GM23338 (cell line): ENCODE measurements at regions not wholly inside any gene's neighbourhood (a gene's known extent, or its start where the extent isn't known, plus 50 kb on each side); places are given as distances from the start of the nearest gene placed in this dataset.

ENCODE experiments used
- ATAC-seq: fragments of 200-7000 bp; cut with Tn5 transposase; 3 replicates; pipeline ENCODE4 v1.9.1; 2020
- DNase-seq: peaks from one replicate; pipeline ENCODE4 v3.0.0-alpha.2; 2015; ENCODE audit warnings: low spot score
- H2AFZ ChIP-seq: fragments of 200-600 bp; sonication (generic); 2 replicates; pipeline ENCODE4 v1.8.0; 2016; ENCODE audit warnings: antibody characterized with exemption, mild to moderate bottlenecking, moderate library complexity
- H3F3A ChIP-seq: fragments of 200-600 bp; sonication (generic); replicated peaks from 2 replicates; pipeline ENCODE4 v1.8.0; 2017; ENCODE audit warnings: antibody characterized with exemption, mixed run types, low read depth
- H3K27ac ChIP-seq: fragments of 200-600 bp; sonication (generic); 2 replicates; pipeline ENCODE4 v1.6.1; 2016; ENCODE audit warnings: low read depth
- H3K27me3 ChIP-seq: fragments of 200-600 bp; sonication (generic); 2 replicates; pipeline ENCODE4 v1.8.0; 2016; ENCODE audit warnings: mild to moderate bottlenecking, mixed run types, moderate library complexity; ENCODE audit not compliant: insufficient read depth
- H3K36me3 ChIP-seq: fragments of 200-600 bp; sonication (generic); 2 replicates; pipeline ENCODE4 v1.8.0; 2016; ENCODE audit warnings: mild to moderate bottlenecking; ENCODE audit not compliant: insufficient read depth
- H3K4me1 ChIP-seq: fragments of 200-600 bp; sonication (generic); 2 replicates; pipeline ENCODE4 v1.8.0; 2016; ENCODE audit warnings: mild to moderate bottlenecking, moderate library complexity; ENCODE audit not compliant: insufficient read depth
- H3K4me2 ChIP-seq: fragments of 200-600 bp; sonication (generic); 2 replicates; pipeline ENCODE4 v1.7.1; 2017; ENCODE audit warnings: mixed run types
- H3K4me3 ChIP-seq: fragments of 200-600 bp; sonication (generic); 2 replicates; pipeline ENCODE4 v1.6.1; 2016; ENCODE audit warnings: mixed run types
- H3K79me2 ChIP-seq: fragments of 200-600 bp; sonication (generic); replicated peaks from 2 replicates; pipeline ENCODE4 v1.8.0; 2017; ENCODE audit warnings: mild to moderate bottlenecking; ENCODE audit not compliant: insufficient read depth
- H3K9me2 ChIP-seq: fragments of 200-600 bp; sonication (generic); 2 replicates; pipeline ENCODE4 v1.8.0; 2017; ENCODE audit not compliant: insufficient read depth
- H4K20me1 ChIP-seq: fragments of 200-600 bp; sonication (generic); replicated peaks from 2 replicates; pipeline ENCODE4 v1.8.0; 2017; ENCODE audit warnings: mild to moderate bottlenecking; ENCODE audit not compliant: insufficient read depth
- H3K27ac Mint-ChIP-seq: 2 replicates; pipeline ENCODE4 v1.8.0; 2020; ENCODE audit warnings: inconsistent platforms, mild to moderate bottlenecking, moderate library complexity, mixed read lengths
- H3K27me3 Mint-ChIP-seq: 3 replicates; pipeline ENCODE4 v1.8.0; 2022; ENCODE audit warnings: low read depth, mild to moderate bottlenecking, moderate library complexity, mixed read lengths, inconsistent platforms; ENCODE audit not compliant: insufficient read depth, poor library complexity
- H3K36me3 Mint-ChIP-seq: 3 replicates; pipeline ENCODE4 v1.8.0; 2021; ENCODE audit warnings: low read depth, mild to moderate bottlenecking, inconsistent platforms, moderate library complexity, mixed read lengths
- H3K4me1 Mint-ChIP-seq: 3 replicates; pipeline ENCODE4 v1.8.0; 2020; ENCODE audit warnings: mild to moderate bottlenecking, inconsistent platforms, mixed read lengths
- H3K4me3 Mint-ChIP-seq: 3 replicates; pipeline ENCODE4 v1.8.0; 2021; ENCODE audit warnings: moderate library complexity, mild to moderate bottlenecking, inconsistent platforms, mixed read lengths
- H3K9me3 Mint-ChIP-seq: 3 replicates; pipeline ENCODE4 v1.8.0; 2020; ENCODE audit warnings: moderate library complexity, mild to moderate bottlenecking, inconsistent platforms, mixed read lengths
- STAT1 ChIP-seq: IDR thresholded peaks from one replicate; pipeline ENCODE4 v1.6.1; 2016; ENCODE audit warnings: antibody characterized with exemption; ENCODE audit not compliant: unreplicated experiment
- ZNF114 ChIP-seq: fragments of 250-450 bp; sonication (Bioruptor Pico); IDR thresholded peaks from 2 replicates; pipeline ENCODE4 v1.5.0; 2020; ENCODE audit warnings: mild to moderate bottlenecking, moderate library complexity
- ZNF331 ChIP-seq: fragments of 250-450 bp; sonication (Bioruptor Pico); IDR thresholded peaks from 2 replicates; pipeline ENCODE4 v1.5.0; 2020; ENCODE audit warnings: low read depth, mild to moderate bottlenecking, moderate library complexity
- TF ChIP-seq, protein P1 (sequence below), 2 experiments: fragments of 200-600 bp in 1 of 2; sonication (generic) in 1 of 2; conservative IDR thresholded peaks; 2 replicates each; pipeline versions ENCODE4 v1.5.1 to v1.6.1; 2016 to 2017; ENCODE audit warnings: antibody characterized with exemption in 2 of 2, low read depth in 2 of 2, mild to moderate bottlenecking in 2 of 2, moderate library complexity in 1 of 2
- TF ChIP-seq, protein P2 (sequence below): fragments of 250-450 bp; sonication (Bioruptor Pico); IDR thresholded peaks from 2 replicates; pipeline ENCODE4 v1.5.0; 2020; ENCODE audit warnings: mild to moderate bottlenecking, moderate library complexity
- TF ChIP-seq, protein P3 (sequence below): IDR thresholded peaks from 2 replicates; pipeline ENCODE4 v1.6.1; 2016; ENCODE audit warnings: antibody characterized with exemption

DNA sequence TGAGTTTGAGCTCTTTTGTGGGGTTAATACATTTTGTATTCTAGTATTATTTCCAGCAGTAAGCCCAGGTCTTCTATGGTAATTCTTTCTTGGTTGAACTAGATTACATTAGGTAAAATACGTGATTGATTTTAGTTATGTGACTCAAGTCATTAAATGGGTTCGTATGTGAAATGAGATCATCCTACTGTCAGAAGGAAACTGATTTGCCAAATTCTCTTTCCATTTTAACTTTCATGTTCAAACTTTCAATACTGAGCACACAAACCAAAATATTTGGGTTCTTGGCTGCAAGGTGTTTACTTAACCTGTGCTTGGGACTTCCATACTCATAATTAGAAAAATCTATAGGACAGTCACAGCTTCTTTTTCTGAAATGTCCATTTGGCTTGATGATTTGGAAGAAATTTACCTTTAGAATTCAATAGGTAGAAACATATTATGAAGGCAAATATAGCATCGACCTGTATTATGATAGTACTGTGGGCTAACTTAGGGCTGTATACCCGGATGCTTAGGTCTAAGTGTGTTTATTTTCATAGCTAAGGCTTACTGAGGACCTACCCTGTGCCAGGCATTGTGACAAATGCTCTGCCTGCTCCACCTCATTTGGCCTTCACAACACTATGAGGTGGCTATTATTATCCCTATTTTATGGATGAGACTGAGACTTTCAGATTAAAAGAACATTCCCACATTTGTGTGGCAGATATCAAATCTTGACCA, 631.8 kb upstream of the GRM7 start:
- H3K27me3 ChIP-seq, result no peaks in the 10 kb centered on the region
- Mint-ChIP-seq H3K4me1 (no peaks in the 10 kb centered on the region), H3K9me3 (peaks cover 80% of the 10 kb centered on the region), H3K36me3 (peaks cover 10% of the 10 kb centered on the region; the same call in 2 of the 3 replicates), H3K4me3 (no peak overlapping the region), H3K27ac (no peak overlapping the region), H3K27me3 (no peaks in the 10 kb centered on the region)
- no peak overlapping the region for H2AFZ ChIP-seq
- ATAC-seq (no peak), DNase-seq (no peak)
- H3K9me2 ChIP-seq, result no peaks in the 10 kb centered on the region
- H3K4me3 ChIP-seq, result no peak overlapping the region
- no peak overlapping the region for H3K4me2 ChIP-seq
- no peaks in the 10 kb centered on the region for H3K79me2 ChIP-seq
- TF ChIP-seq, protein P1, sequence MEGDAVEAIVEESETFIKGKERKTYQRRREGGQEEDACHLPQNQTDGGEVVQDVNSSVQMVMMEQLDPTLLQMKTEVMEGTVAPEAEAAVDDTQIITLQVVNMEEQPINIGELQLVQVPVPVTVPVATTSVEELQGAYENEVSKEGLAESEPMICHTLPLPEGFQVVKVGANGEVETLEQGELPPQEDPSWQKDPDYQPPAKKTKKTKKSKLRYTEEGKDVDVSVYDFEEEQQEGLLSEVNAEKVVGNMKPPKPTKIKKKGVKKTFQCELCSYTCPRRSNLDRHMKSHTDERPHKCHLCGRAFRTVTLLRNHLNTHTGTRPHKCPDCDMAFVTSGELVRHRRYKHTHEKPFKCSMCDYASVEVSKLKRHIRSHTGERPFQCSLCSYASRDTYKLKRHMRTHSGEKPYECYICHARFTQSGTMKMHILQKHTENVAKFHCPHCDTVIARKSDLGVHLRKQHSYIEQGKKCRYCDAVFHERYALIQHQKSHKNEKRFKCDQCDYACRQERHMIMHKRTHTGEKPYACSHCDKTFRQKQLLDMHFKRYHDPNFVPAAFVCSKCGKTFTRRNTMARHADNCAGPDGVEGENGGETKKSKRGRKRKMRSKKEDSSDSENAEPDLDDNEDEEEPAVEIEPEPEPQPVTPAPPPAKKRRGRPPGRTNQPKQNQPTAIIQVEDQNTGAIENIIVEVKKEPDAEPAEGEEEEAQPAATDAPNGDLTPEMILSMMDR (conservative IDR thresholded peaks at IDR 0.05; ENCODE audit: low read depth in 2 of 2), result no peak
- no peak for TF ChIP-seq ZNF331 (CRISPR knock-in tag)
- TF ChIP-seq, protein P2, sequence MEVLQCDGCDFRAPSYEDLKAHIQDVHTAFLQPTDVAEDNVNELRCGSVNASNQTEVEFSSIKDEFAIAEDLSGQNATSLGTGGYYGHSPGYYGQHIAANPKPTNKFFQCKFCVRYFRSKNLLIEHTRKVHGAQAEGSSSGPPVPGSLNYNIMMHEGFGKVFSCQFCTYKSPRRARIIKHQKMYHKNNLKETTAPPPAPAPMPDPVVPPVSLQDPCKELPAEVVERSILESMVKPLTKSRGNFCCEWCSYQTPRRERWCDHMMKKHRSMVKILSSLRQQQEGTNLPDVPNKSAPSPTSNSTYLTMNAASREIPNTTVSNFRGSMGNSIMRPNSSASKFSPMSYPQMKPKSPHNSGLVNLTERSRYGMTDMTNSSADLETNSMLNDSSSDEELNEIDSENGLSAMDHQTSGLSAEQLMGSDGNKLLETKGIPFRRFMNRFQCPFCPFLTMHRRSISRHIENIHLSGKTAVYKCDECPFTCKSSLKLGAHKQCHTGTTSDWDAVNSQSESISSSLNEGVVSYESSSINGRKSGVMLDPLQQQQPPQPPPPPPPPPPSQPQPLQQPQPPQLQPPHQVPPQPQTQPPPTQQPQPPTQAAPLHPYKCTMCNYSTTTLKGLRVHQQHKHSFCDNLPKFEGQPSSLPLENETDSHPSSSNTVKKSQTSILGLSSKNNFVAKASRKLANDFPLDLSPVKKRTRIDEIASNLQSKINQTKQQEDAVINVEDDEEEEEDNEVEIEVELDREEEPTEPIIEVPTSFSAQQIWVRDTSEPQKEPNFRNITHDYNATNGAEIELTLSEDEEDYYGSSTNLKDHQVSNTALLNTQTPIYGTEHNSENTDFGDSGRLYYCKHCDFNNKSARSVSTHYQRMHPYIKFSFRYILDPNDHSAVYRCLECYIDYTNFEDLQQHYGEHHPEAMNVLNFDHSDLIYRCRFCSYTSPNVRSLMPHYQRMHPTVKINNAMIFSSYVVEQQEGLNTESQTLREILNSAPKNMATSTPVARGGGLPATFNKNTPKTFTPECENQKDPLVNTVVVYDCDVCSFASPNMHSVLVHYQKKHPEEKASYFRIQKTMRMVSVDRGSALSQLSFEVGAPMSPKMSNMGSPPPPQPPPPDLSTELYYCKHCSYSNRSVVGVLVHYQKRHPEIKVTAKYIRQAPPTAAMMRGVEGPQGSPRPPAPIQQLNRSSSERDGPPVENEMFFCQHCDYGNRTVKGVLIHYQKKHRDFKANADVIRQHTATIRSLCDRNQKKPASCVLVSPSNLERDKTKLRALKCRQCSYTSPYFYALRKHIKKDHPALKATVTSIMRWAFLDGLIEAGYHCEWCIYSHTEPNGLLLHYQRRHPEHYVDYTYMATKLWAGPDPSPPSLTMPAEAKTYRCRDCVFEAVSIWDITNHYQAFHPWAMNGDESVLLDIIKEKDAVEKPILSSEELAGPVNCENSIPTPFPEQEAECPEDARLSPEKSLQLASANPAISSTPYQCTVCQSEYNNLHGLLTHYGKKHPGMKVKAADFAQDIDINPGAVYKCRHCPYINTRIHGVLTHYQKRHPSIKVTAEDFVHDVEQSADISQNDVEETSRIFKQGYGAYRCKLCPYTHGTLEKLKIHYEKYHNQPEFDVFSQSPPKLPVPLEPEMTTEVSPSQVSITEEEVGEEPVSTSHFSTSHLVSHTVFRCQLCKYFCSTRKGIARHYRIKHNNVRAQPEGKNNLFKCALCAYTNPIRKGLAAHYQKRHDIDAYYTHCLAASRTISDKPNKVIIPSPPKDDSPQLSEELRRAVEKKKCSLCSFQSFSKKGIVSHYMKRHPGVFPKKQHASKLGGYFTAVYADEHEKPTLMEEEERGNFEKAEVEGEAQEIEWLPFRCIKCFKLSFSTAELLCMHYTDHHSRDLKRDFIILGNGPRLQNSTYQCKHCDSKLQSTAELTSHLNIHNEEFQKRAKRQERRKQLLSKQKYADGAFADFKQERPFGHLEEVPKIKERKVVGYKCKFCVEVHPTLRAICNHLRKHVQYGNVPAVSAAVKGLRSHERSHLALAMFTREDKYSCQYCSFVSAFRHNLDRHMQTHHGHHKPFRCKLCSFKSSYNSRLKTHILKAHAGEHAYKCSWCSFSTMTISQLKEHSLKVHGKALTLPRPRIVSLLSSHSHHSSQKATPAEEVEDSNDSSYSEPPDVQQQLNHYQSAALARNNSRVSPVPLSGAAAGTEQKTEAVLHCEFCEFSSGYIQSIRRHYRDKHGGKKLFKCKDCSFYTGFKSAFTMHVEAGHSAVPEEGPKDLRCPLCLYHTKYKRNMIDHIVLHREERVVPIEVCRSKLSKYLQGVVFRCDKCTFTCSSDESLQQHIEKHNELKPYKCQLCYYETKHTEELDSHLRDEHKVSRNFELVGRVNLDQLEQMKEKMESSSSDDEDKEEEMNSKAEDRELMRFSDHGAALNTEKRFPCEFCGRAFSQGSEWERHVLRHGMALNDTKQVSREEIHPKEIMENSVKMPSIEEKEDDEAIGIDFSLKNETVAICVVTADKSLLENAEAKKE (CRISPR knock-in tag), result no peak
- TF ChIP-seq, protein P3, sequence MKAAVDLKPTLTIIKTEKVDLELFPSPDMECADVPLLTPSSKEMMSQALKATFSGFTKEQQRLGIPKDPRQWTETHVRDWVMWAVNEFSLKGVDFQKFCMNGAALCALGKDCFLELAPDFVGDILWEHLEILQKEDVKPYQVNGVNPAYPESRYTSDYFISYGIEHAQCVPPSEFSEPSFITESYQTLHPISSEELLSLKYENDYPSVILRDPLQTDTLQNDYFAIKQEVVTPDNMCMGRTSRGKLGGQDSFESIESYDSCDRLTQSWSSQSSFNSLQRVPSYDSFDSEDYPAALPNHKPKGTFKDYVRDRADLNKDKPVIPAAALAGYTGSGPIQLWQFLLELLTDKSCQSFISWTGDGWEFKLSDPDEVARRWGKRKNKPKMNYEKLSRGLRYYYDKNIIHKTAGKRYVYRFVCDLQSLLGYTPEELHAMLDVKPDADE, result no peak
- no peak for TF ChIP-seq STAT1
- no peak for TF ChIP-seq ZNF114 (CRISPR knock-in tag)
- H3K4me1 ChIP-seq, result no peaks in the 10 kb centered on the region
- no peak overlapping the region for H3K27ac ChIP-seq
- H3K36me3 ChIP-seq, result no peaks in the 10 kb centered on the region
- H4K20me1 ChIP-seq, result no peaks in the 10 kb centered on the region
- no peaks in the 10 kb centered on the region for H3F3A ChIP-seq
